ENCODE measurements at regions not wholly inside any gene's neighbourhood (a gene's known extent, or its start where the extent isn't known, plus 50 kb on each side); places are given as distances from the start of the nearest gene placed in this dataset.

GRCh38 chr17:53142890-53143289 lies 679.8 kb upstream of the KIF2B start:
- no peaks in the 10 kb centered on the region for H3K4me1 ChIP-seq (ENCODE audit: control insufficient read depth in 2 of 3, insufficient read depth in 2 of 3, low read depth in 1 of 3, low read length in 3 of 3)
- no peak overlapping the region for H3K27ac ChIP-seq (ENCODE audit: low read depth in 2 of 2, low read length in 2 of 2)
- TF ChIP-seq CTCF (IDR thresholded peaks at IDR 0.05; ENCODE audit: borderline replicate concordance, extremely low read depth, insufficient read depth) = no peak
- H3K36me3 ChIP-seq (ENCODE audit: control insufficient read depth in 2 of 3, insufficient read depth in 3 of 3, low read length in 3 of 3) = no peaks in the 10 kb centered on the region
- no peaks in the 10 kb centered on the region for H3K27me3 ChIP-seq (ENCODE audit: control insufficient read depth, insufficient read depth, low read length)
- DNase-seq (no peak), FAIRE-seq (no peak)
- H3K9me3 ChIP-seq (ENCODE audit: control insufficient read depth in 2 of 3, insufficient read depth in 1 of 3, low read length in 3 of 3) = no peaks in the 10 kb centered on the region
- no peak overlapping the region for H3K4me3 ChIP-seq (ENCODE audit: low read length in 3 of 3)
- H3K9ac ChIP-seq (ENCODE audit: low read length in 3 of 3) = no peak overlapping the region
- intact Hi-C loops (cut with DNase I) = no loop called here

- no peak overlapping the region for H3K4me3 ChIP-seq (ENCODE audit: low read length in 3 of 3)
- H3K9me3 ChIP-seq (ENCODE audit: control insufficient read depth in 2 of 3, insufficient read depth in 1 of 3, low read length in 3 of 3) = no peaks in the 10 kb centered on the region
- DNase-seq = no peak
- no peak for TF ChIP-seq CTCF (IDR thresholded peaks at IDR 0.05; ENCODE audit: borderline replicate concordance, extremely low read depth, insufficient read depth)
- no peaks in the 10 kb centered on the region for H3K36me3 ChIP-seq (ENCODE audit: control insufficient read depth in 2 of 3, insufficient read depth in 3 of 3, low read length in 3 of 3)
- no peak overlapping the region for H3K9ac ChIP-seq (ENCODE audit: low read length in 3 of 3)
- no peaks in the 10 kb centered on the region for H3K27me3 ChIP-seq (ENCODE audit: control insufficient read depth, insufficient read depth, low read length)
- FAIRE-seq = no peak
- H3K27ac ChIP-seq (ENCODE audit: low read depth in 2 of 2, low read length in 2 of 2) = no peak overlapping the region
- intact Hi-C loops (cut with DNase I) = no loop called here
- H3K4me1 ChIP-seq (ENCODE audit: control insufficient read depth in 2 of 3, insufficient read depth in 2 of 3, low read depth in 1 of 3, low read length in 3 of 3) = no peaks in the 10 kb centered on the region
Observed at GRCh38 chr17:53141731-53142130, 681.0 kb upstream of the KIF2B start.

GRCh38 chr17:53141280-53141679 lies 681.4 kb upstream of the KIF2B start:
- H3K4me1 ChIP-seq (ENCODE audit: control insufficient read depth in 2 of 3, insufficient read depth in 2 of 3, low read depth in 1 of 3, low read length in 3 of 3) = no peaks in the 10 kb centered on the region
- no peak for FAIRE-seq
- intact Hi-C loops (cut with DNase I) = no loop called here

More at GRCh38 chr17:53141280-53141679, 681.4 kb upstream of the KIF2B start:
- H3K9ac ChIP-seq (ENCODE audit: low read length in 3 of 3) = no peak overlapping the region
- no peak overlapping the region for H3K27ac ChIP-seq (ENCODE audit: low read depth in 2 of 2, low read length in 2 of 2)
- H3K27me3 ChIP-seq (ENCODE audit: control insufficient read depth, insufficient read depth, low read length) = no peaks in the 10 kb centered on the region
- no peak for TF ChIP-seq CTCF (IDR thresholded peaks at IDR 0.05; ENCODE audit: borderline replicate concordance, extremely low read depth, insufficient read depth)
- no peak overlapping the region for H3K4me3 ChIP-seq (ENCODE audit: low read length in 3 of 3)
- no peaks in the 10 kb centered on the region for H3K36me3 ChIP-seq (ENCODE audit: control insufficient read depth in 2 of 3, insufficient read depth in 3 of 3, low read length in 3 of 3)
- no peak for DNase-seq
- no peaks in the 10 kb centered on the region for H3K9me3 ChIP-seq (ENCODE audit: control insufficient read depth in 2 of 3, insufficient read depth in 1 of 3, low read length in 3 of 3)

Data from kidney (tissue), 13 donors.